H1 (cell line): ENCODE measurements at regions not wholly inside any gene's neighbourhood (a gene's known extent, or its start where the extent isn't known, plus 50 kb on each side); places are given as distances from the start of the nearest gene placed in this dataset.
A peak's percentile ranks its signal among the peaks of the same experiment; 100 is the strongest.

Experiments
- CTCF ChIA-PET: fragments of 300-600 bp; sonication (Branson Sonifier 250); formaldehyde crosslinking; loops from one replicate; lab custom pipeline; 2021; ENCODE audit not compliant: partially characterized antibody; lab: Charles Lee
- POLR2A ChIA-PET: fragments of 300-600 bp; sonication (Branson Sonifier 250); formaldehyde crosslinking; loops from one replicate; lab custom pipeline; 2021; ENCODE audit warnings: inconsistent platforms; ENCODE audit not compliant: partially characterized antibody; lab: Charles Lee
- DNase-seq, 2 experiments: peaks; one replicate each; pipeline versions ENCODE4 v3.0.0 to v3.0.0-alpha.2; 2010 to 2022; ENCODE audit warnings: low spot score in 2 of 2, low read depth in 1 of 2, mixed read lengths in 1 of 2
- FAIRE-seq: peaks from 2 replicates; lab custom pipeline; 2011; peaks lifted over from hg19 to GRCh38; lab: Jason Lieb, UNC
- H2AFZ ChIP-seq: 2 replicates; pipeline ENCODE4 v1.8.1; 2012; ENCODE audit warnings: low read length, inconsistent platforms
- H2AK5ac ChIP-seq: 2 replicates; pipeline ENCODE4 v1.6.1; 2013; ENCODE audit warnings: low read depth, low read length
- H2BK120ac ChIP-seq: replicated peaks from 2 replicates; pipeline ENCODE3; 2013; ENCODE audit warnings: low read depth, low read length, inconsistent platforms
- H2BK12ac ChIP-seq: 2 replicates; pipeline ENCODE4 v1.6.1; 2013; ENCODE audit warnings: low read depth, low read length
- H2BK15ac ChIP-seq: 2 replicates; pipeline ENCODE4 v1.6.1; 2013; ENCODE audit warnings: low read length
- H2BK20ac ChIP-seq: 2 replicates; pipeline ENCODE4 v1.6.1; 2013; ENCODE audit warnings: low read length
- H2BK5ac ChIP-seq: 2 replicates; pipeline ENCODE4 v1.6.1; 2013; ENCODE audit warnings: low read depth, low read length
- H3K14ac ChIP-seq: 2 replicates; pipeline ENCODE4 v1.6.1; 2013; ENCODE audit warnings: inconsistent platforms; ENCODE audit not compliant: insufficient read length
- H3K18ac ChIP-seq: 2 replicates; pipeline ENCODE4 v1.6.1; 2013; ENCODE audit warnings: low read length; ENCODE audit errors: extremely low read depth
- H3K23ac ChIP-seq: 2 replicates; pipeline ENCODE4 v1.6.1; 2013; ENCODE audit warnings: inconsistent platforms; ENCODE audit not compliant: insufficient read length
- H3K23me2 ChIP-seq: 2 replicates; pipeline ENCODE4 v1.6.1; 2013; ENCODE audit warnings: low read depth, low read length
- H3K27ac ChIP-seq: 2 replicates; pipeline ENCODE4 v1.6.1; 2011; ENCODE audit warnings: low read depth, low read length, inconsistent platforms
- H3K27me3 ChIP-seq, 4 experiments: replicated peaks in 1 of 4; 1 replicate in 1 of 4; 2 replicates in 3 of 4; pipeline versions ENCODE4 v1.6.1 to v1.8.1; 2011 to 2013; ENCODE audit warnings: low read length in 3 of 4, mild to moderate bottlenecking in 3 of 4, inconsistent platforms in 2 of 4, mixed read lengths in 2 of 4, moderate library complexity in 1 of 4; ENCODE audit not compliant: control insufficient read depth in 3 of 4, insufficient read depth in 3 of 4; ENCODE audit errors: extremely low read depth in 1 of 4
- H3K36me3 ChIP-seq, 4 experiments: 2 replicates each; pipeline versions ENCODE4 v1.6.1 to v1.8.1; 2011 to 2013; ENCODE audit warnings: mild to moderate bottlenecking in 4 of 4, low read length in 3 of 4, moderate library complexity in 2 of 4, control low read depth in 1 of 4, inconsistent platforms in 1 of 4; ENCODE audit not compliant: insufficient read depth in 4 of 4, control insufficient read depth in 2 of 4
- H3K4ac ChIP-seq: replicated peaks from 2 replicates; pipeline ENCODE3; 2013; ENCODE audit warnings: low read length, low read depth, mixed read lengths, inconsistent platforms; ENCODE audit not compliant: insufficient read length
- H3K4me1 ChIP-seq, 4 experiments: replicated peaks in 1 of 4; 1 replicate in 1 of 4; 2 replicates in 3 of 4; pipeline versions ENCODE4 v1.6.1 to v1.8.1; 2011 to 2013; ENCODE audit warnings: low read length in 3 of 4, inconsistent platforms in 2 of 4, mixed read lengths in 1 of 4; ENCODE audit not compliant: insufficient read depth in 4 of 4, control insufficient read depth in 3 of 4
- H3K4me2 ChIP-seq, 2 experiments: 2 replicates each; pipeline versions ENCODE4 v1.6.1 to v1.8.1; 2011 to 2013; ENCODE audit warnings: low read depth in 2 of 2, low read length in 2 of 2, control low read depth in 1 of 2, inconsistent platforms in 1 of 2, mild to moderate bottlenecking in 1 of 2; ENCODE audit not compliant: insufficient read depth in 1 of 2
- H3K4me3 ChIP-seq, 4 experiments: fragments of 200-600, 300-600 bp in 1 of 4; sonication (generic), shearing (Covaris generic), sonication (Bioruptor Twin) in 1 of 4; 2 replicates each; pipeline versions ENCODE4 v1.5.1 to v1.8.1; 2011 to 2016; ENCODE audit warnings: low read length in 4 of 4, low read depth in 3 of 4, control low read depth in 2 of 4, inconsistent platforms in 2 of 4, mild to moderate bottlenecking in 2 of 4, mixed read lengths in 1 of 4, moderate library complexity in 1 of 4; ENCODE audit not compliant: insufficient read depth in 2 of 4; ENCODE audit errors: extremely low read depth in 1 of 4
- H3K56ac ChIP-seq: replicated peaks from 2 replicates; pipeline ENCODE3; 2013; ENCODE audit warnings: low read depth, mild to moderate bottlenecking, mixed read lengths, low read length, inconsistent platforms; ENCODE audit not compliant: insufficient read length
- H3K79me1 ChIP-seq: 2 replicates; pipeline ENCODE4 v1.6.1; 2013; ENCODE audit warnings: low read depth, low read length, control low read depth
- H3K79me2 ChIP-seq, 2 experiments: 2 replicates each; pipeline versions ENCODE4 v1.6.1 to v1.8.1; 2012 to 2013; ENCODE audit warnings: low read length in 2 of 2, mild to moderate bottlenecking in 2 of 2, inconsistent platforms in 1 of 2; ENCODE audit not compliant: insufficient read depth in 2 of 2, control insufficient read depth in 1 of 2
- H3K9ac ChIP-seq, 4 experiments: replicated peaks in 1 of 4; 1 replicate in 1 of 4; 2 replicates in 3 of 4; pipeline versions ENCODE4 v1.6.1 to v1.8.1; 2011 to 2013; ENCODE audit warnings: low read depth in 3 of 4, low read length in 3 of 4, control low read depth in 2 of 4, mild to moderate bottlenecking in 2 of 4, moderate library complexity in 2 of 4, inconsistent platforms in 1 of 4; ENCODE audit errors: extremely low read depth in 1 of 4
- H3K9me3 ChIP-seq, 2 experiments: 2 replicates each; pipeline versions ENCODE4 v1.6.1 to v1.8.1; 2012 to 2013; ENCODE audit warnings: mild to moderate bottlenecking in 2 of 2, moderate library complexity in 2 of 2, control low read depth in 1 of 2, inconsistent platforms in 1 of 2, low read depth in 1 of 2, low read length in 1 of 2, mixed read lengths in 1 of 2; ENCODE audit not compliant: insufficient read depth in 2 of 2
- H4K20me1 ChIP-seq, 2 experiments: replicated peaks in 1 of 2; 2 replicates each; pipeline versions ENCODE3 to v1.8.1; 2011 to 2013; ENCODE audit warnings: inconsistent platforms in 2 of 2, low read length in 2 of 2, mild to moderate bottlenecking in 1 of 2; ENCODE audit not compliant: insufficient read depth in 2 of 2, control insufficient read depth in 1 of 2
- H4K5ac ChIP-seq: 2 replicates; pipeline ENCODE4 v1.6.1; 2013; ENCODE audit warnings: low read length, low read depth, mixed read lengths, inconsistent platforms; ENCODE audit not compliant: insufficient read length
- H4K8ac ChIP-seq: 2 replicates; pipeline ENCODE4 v1.8.0; 2013; ENCODE audit warnings: mild to moderate bottlenecking, moderate library complexity, low read length, inconsistent platforms; ENCODE audit not compliant: insufficient read depth; ENCODE audit errors: extremely low read depth
- H4K91ac ChIP-seq: replicated peaks from 2 replicates; pipeline ENCODE3; 2013; ENCODE audit warnings: low read length, mixed read lengths, inconsistent platforms; ENCODE audit not compliant: insufficient read length
- BRCA1 ChIP-seq: IDR thresholded peaks from 2 replicates; pipeline ENCODE4 v1.6.1; 2012; ENCODE audit warnings: low read depth, low read length, improper control_type of control experiment
- CHD1 ChIP-seq: IDR thresholded peaks from 2 replicates; pipeline ENCODE4 v1.6.1; 2012; ENCODE audit warnings: low read depth, low read length, improper control_type of control experiment
- JUND ChIP-seq: IDR thresholded peaks from 2 replicates; pipeline ENCODE4 v1.6.1; 2011; ENCODE audit warnings: mild to moderate bottlenecking, improper control_type of control experiment, low read length
- KDM5A ChIP-seq: fragments of 200-600 bp; IDR thresholded peaks from 2 replicates; pipeline ENCODE4 v1.7.1; 2012; ENCODE audit warnings: mild to moderate bottlenecking, low read length, inconsistent platforms, mixed read lengths
- POU5F1 ChIP-seq: IDR thresholded peaks from 2 replicates; pipeline ENCODE4 v1.6.1; 2011; ENCODE audit warnings: low read depth, mild to moderate bottlenecking, low read length, moderate library complexity
- YY1 ChIP-seq: IDR thresholded peaks from 2 replicates; pipeline ENCODE4 v1.6.1; 2011; ENCODE audit warnings: low read depth, mild to moderate bottlenecking, low read length
- WGBS, 2 experiments: shearing (Covaris generic) in 1 of 2; methylation state at CpG; one replicate each; pipeline versions ENCODE4 v1.1.6 to v1.1.7; 2013 to 2015; ENCODE audit warnings: low lambda C conversion rate in 2 of 2, mixed read lengths in 2 of 2, inconsistent platforms in 1 of 2, low coverage in 1 of 2, missing lambda C conversion rate in 1 of 2; ENCODE audit not compliant: insufficient replicate concordance in 2 of 2, insufficient coverage in 1 of 2, insufficient read length in 1 of 2; ENCODE audit errors: extremely low coverage in 1 of 2, missing lambda C conversion rate in 1 of 2; 5-methylcytosine and 5-hydroxymethylcytosine counted together

DNA sequence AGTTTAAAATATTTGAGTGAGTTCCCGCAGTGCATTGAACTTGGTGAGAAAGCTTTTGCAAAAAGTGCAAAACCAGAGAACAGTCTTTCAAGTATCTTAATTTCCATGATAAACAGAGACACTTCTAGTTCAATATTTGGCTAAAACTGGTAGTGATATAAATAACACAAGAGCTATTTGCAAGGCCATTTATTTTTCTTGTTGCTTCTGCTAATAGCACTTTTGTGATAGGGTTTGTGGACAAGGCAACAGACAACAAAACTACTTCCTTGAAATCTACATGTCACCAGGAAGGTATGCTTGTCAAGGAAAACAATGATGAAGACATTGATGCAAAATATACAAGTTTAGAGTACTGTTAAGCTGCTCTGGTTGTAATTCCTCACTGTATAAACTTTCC, 1225.1 kb downstream of the OTOL1 start:
- Histone ChIP-seq H4K8ac (no peak overlapping the region), H2BK5ac (peak overlapping the region; percentile 37; the same call in 1 of the 2 replicates), H3K56ac (no peak overlapping the region), H4K5ac (no peak overlapping the region), H3K4me2 (peak overlapping the region; percentile 28 to 47; a peak in 3 of 4 replicates), H4K91ac (no peak overlapping the region), H3K79me1 (no peaks in the 10 kb centered on the region), H3K4me1 (peaks cover 7 to 21% (median 13%) of the 10 kb centered on the region in 4 experiments; a peak in 6 of 7 replicates), H3K79me2 (no peaks in the 10 kb centered on the region), H3K4ac (no peak overlapping the region), H4K20me1 (no peaks in the 10 kb centered on the region), H3K18ac (no peak overlapping the region), H2BK20ac (no peak overlapping the region), H2BK120ac (no peak overlapping the region), H2BK15ac (no peak overlapping the region), H2AFZ (no peak overlapping the region), H2AK5ac (no peak overlapping the region), H3K27ac (no peak overlapping the region), H3K9me3 (no peaks in the 10 kb centered on the region), H2BK12ac (no peak overlapping the region), H3K9ac (no peak overlapping the region), H3K27me3 (peaks cover 0 to 1% (median 0%) of the 10 kb centered on the region in 4 experiments; a peak in 1 of 7 replicates), H3K4me3 (peak overlapping the region in 1 of 4 experiments; percentile 11; a peak in 1 of 8 replicates), H3K23me2 (peaks cover 2% of the 10 kb centered on the region; the same call in 1 of the 2 replicates), H3K14ac (no peak overlapping the region), H3K36me3 (no peaks in the 10 kb centered on the region), H3K23ac (no peak overlapping the region)
- CTCF ChIA-PET, result interaction anchor here (0.6 kb wide), 1 partner anchor 813 kb away, joined by 4 read pairs; no protein-coding TSS in a partner anchor
- POLR2A ChIA-PET, result no interaction called here
- DNase-seq (no peak), FAIRE-seq (peak; percentile 24)
- TF ChIP-seq POU5F1, result no peak
- TF ChIP-seq JUND, result no peak
- TF ChIP-seq CHD1, result no peak
- TF ChIP-seq BRCA1, result no peak
- no peak for TF ChIP-seq YY1
- no peak for TF ChIP-seq KDM5A
- WGBS, 2 experiments, result 5% methylated on average over 1 of the region's 1 CpG; no CpG with 5 or more reads in 1 of the 2 experiments
